ENCODE measurements at regions not wholly inside any gene's neighbourhood (a gene's known extent, or its start where the extent isn't known, plus 50 kb on each side); places are given as distances from the start of the nearest gene placed in this dataset.

GRCh38 chr5:60457233-60457632, 242.7 kb downstream of the DEPDC1B start:
- TF ChIP-seq POLR2AphosphoS5 (IDR thresholded peaks at IDR 0.05; ENCODE audit: low read depth, low read length) (no peak), TAF1 (IDR thresholded peaks at IDR 0.05; ENCODE audit: low read depth, low read length) (no peak), POLR2A (IDR thresholded peaks at IDR 0.05; ENCODE audit: low read depth, low read length) (no peak), PAX5 (IDR thresholded peaks at IDR 0.05; ENCODE audit: insufficient read depth, low read length, severe bottlenecking) (no peak)

All from GM12891 (cell line).